HG03103 (cell line): ENCODE measurements at regions not wholly inside any gene's neighbourhood (a gene's known extent, or its start where the extent isn't known, plus 50 kb on each side); places are given as distances from the start of the nearest gene placed in this dataset.

Experiments
- ATAC-seq: cut with Tn5 transposase; IDR thresholded peaks from one replicate; pipeline ENCODE4 v1.9.1; 2021; ENCODE audit warnings: low read depth; ENCODE audit not compliant: unreplicated experiment

GRCh38 chr5:58122157-58122556 lies 337.7 kb downstream of the PLK2 start:
- ATAC-seq: no peak

GRCh38 chr5:58121391-58121790 lies 338.5 kb downstream of the PLK2 start:
- ATAC-seq: no peak

GRCh38 chr5:58117542-58117941 lies 342.3 kb downstream of the PLK2 start:
- no peak for ATAC-seq

DNA sequence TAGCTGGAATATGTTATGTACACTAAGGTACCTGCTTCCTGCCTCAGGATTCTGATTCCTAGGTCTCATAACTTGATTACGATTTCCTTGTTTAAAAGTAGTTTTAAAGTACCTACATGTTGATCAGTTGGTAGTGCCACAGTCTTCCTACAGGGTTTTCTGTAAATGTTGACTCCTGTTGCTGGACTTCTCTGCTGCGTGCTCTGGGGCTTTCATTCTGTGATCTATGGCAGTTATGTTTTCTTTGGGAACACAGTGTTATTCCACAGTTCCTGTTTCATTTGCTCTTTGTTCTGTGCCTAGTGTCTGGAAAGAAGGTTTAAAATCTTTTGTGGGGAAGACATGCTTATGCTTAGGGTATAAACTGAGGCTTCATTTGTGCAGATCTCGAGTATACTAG lies 343.5 kb downstream of the PLK2 start:
- no peak for ATAC-seq

DNA sequence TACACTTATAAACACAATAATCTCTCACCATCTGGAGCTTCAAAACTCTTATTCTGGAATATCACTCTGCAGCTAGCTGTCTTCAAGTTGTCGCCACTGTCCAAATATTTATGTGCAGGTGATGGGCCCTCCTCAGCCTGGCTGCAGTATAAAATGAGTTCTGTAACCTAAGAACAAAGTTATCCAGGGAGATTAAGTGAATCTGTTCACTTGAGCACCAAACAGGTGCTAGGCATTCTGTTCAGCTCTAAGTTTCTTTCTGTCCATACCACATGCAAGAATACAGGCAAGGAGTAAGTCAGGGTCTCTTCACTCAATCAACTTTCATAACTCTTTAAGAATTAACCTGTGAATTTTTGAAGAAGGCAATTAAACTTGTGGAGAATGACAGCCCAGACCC lies 344.1 kb downstream of the PLK2 start:
- ATAC-seq: no peak

DNA sequence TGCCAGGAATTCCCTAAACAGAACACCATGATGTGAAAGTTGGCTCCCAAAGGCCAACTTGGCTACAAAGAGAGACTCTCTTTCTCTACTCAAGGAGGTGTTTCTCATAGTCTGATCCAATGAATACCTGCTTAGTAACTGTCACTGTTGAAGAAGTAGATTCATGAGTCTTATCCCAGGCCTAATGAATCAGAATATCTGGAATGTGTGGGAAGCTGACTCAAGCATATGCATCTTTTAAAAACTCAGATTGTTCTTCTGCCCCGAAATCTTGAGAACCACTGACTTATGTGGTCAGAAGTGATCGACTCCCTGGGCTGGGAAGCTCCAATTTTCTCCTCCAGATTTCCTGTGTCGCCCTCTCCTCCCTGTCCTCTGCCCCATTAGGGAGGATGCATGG lies 345.6 kb downstream of the PLK2 start:
- ATAC-seq: no peak

- no peak for ATAC-seq
Measured at GRCh38 chr5:58113172-58113571, 346.7 kb downstream of the PLK2 start.

GRCh38 chr5:58108511-58108910 lies 351.4 kb downstream of the PLK2 start:
- ATAC-seq: no peak

DNA sequence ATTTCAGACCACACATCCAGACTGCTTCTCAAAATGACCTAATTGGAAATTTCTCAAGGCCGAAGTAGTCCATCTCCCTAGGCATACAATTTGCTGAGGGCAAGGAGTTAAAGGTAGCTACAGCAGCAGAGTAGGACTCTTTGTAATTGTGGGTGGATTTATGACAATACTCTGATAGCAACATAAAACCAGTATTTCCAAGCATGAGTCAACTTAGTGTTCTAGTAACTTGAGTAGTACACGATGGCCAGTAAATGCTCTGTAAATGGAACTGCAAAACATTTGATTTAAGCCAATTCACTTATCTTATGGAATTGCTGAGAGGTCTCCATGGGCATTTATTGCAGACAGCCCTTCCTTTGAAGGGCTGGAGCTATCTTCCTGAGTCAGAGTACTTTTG lies 352.2 kb downstream of the PLK2 start:
- ATAC-seq: no peak

DNA sequence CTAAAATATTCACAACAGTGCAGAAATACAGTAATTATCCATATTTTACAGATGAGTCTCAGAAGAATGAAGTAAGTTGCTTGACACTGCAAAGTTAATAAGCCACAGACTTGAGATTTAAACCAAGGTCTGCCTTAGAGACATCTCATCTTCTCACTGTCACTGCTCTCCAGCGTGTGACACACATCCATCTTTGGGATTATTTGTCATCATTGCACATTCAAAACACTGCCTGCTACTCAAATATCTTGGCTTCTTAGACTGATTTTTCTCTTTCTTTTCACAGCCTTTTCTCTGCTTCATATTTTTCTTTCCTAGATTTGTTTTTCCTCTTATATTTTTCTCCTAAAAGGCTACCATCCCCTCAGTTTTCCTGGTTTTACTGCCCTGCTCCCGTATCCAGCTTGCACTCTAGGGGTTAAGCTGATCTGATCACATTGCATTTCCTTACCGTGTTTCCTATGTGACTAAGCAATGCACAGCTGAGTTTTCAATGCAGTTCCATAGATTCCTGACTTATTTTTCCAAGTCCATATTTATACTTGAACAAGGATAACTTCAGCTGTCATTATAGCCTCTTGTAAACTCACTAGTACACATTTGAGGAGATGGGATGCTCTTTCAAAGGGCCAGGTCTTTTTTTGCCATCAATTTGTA lies 353.0 kb downstream of the PLK2 start:
- ATAC-seq: no peak

GRCh38 chr5:58105836-58106235 lies 354.1 kb downstream of the PLK2 start:
- ATAC-seq: no peak

DNA sequence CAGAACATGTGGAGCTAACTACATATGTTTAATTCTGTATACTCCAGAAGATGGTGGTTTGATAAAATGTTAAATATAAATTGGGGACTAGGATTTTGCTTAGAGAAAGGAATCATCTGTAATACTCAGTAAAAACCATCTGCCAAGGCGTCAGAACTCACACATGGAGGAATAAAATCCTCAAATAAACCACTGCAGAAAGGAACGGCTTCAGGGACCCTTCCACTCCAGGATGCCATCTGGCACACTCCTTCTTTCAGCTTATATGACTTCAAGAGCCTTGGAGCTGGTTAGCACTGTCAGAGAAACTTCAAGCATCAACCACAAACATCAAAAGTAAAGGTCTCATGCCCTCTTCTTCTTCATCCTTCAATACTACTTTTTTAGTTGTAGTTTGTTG lies 360.6 kb downstream of the PLK2 start:
- no peak for ATAC-seq

GRCh38 chr5:58094031-58094430 lies 365.9 kb downstream of the PLK2 start:
- no peak for ATAC-seq

DNA sequence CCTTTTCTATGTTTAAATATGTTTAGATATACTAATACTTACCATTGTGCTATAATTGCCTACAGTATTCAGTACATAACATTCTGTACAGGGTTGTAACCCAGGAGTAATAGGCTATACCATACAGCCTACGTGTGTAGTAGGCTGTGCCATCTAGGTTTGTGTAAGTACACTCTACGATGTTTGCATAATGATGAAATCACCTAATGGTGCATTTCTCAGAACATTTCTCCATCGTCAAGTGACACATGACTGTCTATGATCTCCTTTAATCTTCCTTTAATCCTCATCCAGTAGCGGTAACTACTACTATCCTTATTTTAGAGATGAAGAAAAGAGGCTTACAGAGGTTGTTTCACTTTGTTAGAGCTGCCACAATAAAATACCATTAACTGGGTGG lies 369.2 kb downstream of the PLK2 start:
- ATAC-seq: no peak

DNA sequence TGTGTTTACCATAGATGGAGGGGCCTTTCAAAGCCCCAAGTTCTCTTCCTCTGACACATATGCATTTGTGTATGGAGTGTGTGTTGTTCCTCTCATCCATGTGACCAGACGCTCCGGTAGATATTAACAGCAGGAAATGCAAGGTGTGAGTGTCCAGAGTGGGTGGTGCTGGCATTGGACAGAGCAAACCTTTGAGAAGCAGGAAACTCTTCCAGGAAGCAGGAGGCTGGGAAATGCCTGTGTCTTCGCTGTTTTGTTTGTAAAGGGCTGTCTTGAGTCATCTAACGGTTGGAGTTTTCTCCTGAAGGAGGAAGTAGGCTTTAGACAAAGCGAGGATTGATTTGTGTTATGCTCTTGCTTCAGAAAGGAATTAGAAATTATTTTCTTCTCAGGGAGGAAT lies 370.9 kb downstream of the PLK2 start:
- ATAC-seq: no peak

DNA sequence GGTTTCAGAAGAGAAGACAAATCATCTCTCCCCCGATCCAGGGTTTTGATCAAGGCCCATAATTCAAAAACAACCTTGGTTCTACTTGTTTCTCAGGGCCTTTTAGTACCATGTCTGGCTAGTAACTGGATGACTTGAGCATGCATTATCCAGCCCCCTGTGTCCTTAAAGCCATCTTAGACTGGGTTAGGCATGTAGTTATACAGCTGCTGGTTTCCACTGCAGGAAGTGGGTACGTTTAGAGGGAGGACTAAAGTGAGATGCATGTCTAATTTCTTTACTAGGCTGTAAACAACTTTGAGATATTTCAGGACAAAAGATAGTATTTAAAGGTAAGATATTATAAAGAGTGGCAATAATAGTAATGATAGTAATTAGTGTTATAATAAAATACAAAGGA lies 372.0 kb downstream of the PLK2 start:
- ATAC-seq: no peak

DNA sequence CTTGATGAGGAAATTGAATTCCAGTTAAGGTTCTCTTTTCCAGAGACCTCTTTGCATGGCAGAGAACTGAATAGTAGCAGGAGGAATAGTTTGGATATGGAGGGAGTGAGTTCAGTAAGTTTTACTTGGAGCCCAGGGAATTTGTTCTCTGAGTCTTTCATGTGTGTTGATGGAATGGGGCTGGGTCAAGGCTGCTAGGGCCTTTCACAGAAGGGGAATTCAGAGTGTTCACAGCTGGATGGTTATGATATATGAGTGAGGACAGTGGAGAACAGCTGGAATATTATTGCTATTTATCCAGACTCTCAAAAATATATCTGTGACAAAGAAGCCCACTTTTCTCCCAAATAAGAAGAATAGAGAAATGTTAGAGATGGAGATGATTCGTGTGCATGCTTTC lies 372.8 kb downstream of the PLK2 start:
- no peak for ATAC-seq

GRCh38 chr5:58085800-58086199 lies 374.1 kb downstream of the PLK2 start:
- ATAC-seq: no peak

- no peak for ATAC-seq
Measured at GRCh38 chr5:58081435-58081834, 378.5 kb downstream of the PLK2 start.

DNA sequence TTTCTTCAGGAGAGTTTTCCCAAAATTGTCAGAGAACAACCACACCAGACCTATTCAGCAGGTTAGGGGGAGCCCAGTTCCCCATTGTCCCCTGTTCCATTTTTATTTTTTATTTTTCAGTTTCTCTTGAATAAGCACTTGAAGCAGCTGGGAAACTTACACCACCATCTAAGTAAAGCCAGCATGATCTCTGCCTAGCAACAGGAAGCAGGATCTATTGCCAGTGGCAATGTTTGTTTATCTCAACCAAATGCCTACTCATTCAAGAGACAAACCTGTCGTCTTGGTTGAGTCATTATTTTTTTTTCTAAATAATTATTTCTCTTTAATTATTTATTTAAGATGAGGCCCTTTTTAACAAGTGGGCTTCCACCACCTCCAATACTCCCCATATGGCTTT lies 379.3 kb downstream of the PLK2 start:
- no peak for ATAC-seq

DNA sequence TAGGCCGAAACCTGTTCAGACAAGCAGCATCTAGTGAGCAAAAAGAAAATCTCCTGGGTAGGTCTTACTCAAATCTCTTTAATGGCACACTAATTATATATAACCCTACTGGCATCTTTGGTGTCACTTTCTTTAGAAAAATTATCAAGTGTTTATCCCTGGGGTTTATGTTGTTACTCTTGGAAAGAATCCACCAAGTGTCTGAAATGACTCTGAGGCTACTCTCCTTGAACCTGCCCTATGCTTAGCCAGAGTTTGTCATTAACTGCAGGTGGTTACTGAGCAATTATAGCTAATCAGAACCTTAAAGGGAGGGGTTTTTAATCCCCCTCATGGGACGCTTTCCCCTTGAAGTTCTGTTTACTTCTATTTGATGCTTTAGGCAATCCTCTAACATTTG lies 381.9 kb downstream of the PLK2 start:
- ATAC-seq: no peak

DNA sequence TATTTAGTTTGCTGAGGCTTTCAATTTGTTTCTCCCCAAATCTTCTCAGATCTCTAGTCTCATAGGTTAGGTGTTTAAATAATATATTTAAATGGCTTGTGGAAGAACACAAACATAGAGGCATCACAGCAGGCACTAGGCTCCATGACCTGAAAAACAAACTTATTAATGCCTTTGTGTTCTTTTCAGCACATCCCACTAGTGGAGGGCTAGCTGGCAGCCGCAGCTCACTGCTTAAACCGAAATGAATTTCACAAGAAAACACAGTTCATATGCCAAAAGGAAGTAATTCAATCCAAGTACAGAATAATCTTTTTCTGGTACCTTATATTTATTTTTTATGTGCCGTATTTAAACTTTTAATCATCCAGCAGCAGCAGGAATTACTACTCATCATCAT lies 382.5 kb downstream of the PLK2 start:
- no peak for ATAC-seq
